Muscle of leg (tissue), 3 donors: ENCODE measurements at regions not wholly inside any gene's neighbourhood (a gene's known extent, or its start where the extent isn't known, plus 50 kb on each side); places are given as distances from the start of the nearest gene placed in this dataset.

Experiments
- DNase-seq: peaks from one replicate; pipeline ENCODE4 v3.0.0; 2013
- H3K27ac ChIP-seq: one replicate; pipeline ENCODE4 v1.5.1; 2013; ENCODE audit warnings: mild to moderate bottlenecking, low read length, control low read depth
- H3K27me3 ChIP-seq: one replicate; pipeline ENCODE4 v1.6.1; 2013; ENCODE audit warnings: low read length; ENCODE audit not compliant: control insufficient read depth, insufficient read depth
- H3K36me3 ChIP-seq: one replicate; pipeline ENCODE4 v1.6.1; 2013; ENCODE audit warnings: low read length; ENCODE audit not compliant: control insufficient read depth, insufficient read depth
- H3K4me1 ChIP-seq: one replicate; pipeline ENCODE4 v1.6.1; 2013; ENCODE audit warnings: low read length; ENCODE audit not compliant: control insufficient read depth, insufficient read depth
- H3K4me3 ChIP-seq: one replicate; pipeline ENCODE4 v1.5.1; 2013; ENCODE audit warnings: low read length, control low read depth
- H3K9me3 ChIP-seq: replicated peaks from 2 replicates; pipeline ENCODE4 v1.6.1; 2013; ENCODE audit warnings: low read depth, low read length; ENCODE audit not compliant: control insufficient read depth
- WGBS: methylation state at CpG from one replicate; pipeline ENCODE4 v1.1.5; 2013; ENCODE audit warnings: missing lambda C conversion rate; ENCODE audit not compliant: insufficient coverage; 5-methylcytosine and 5-hydroxymethylcytosine counted together

GRCh38 chr9:14442956-14443355 lies 129.0 kb upstream of the NFIB start:
- Histone ChIP-seq H3K27me3 (no peaks in the 10 kb centered on the region), H3K36me3 (no peaks in the 10 kb centered on the region), H3K27ac (no peak overlapping the region), H3K4me3 (no peak overlapping the region), H3K9me3 (peaks cover 6% of the 10 kb centered on the region), H3K4me1 (no peaks in the 10 kb centered on the region)
- 83% methylated on average over 1 of the region's 6 CpGs for WGBS
- DNase-seq: no peak

DNA sequence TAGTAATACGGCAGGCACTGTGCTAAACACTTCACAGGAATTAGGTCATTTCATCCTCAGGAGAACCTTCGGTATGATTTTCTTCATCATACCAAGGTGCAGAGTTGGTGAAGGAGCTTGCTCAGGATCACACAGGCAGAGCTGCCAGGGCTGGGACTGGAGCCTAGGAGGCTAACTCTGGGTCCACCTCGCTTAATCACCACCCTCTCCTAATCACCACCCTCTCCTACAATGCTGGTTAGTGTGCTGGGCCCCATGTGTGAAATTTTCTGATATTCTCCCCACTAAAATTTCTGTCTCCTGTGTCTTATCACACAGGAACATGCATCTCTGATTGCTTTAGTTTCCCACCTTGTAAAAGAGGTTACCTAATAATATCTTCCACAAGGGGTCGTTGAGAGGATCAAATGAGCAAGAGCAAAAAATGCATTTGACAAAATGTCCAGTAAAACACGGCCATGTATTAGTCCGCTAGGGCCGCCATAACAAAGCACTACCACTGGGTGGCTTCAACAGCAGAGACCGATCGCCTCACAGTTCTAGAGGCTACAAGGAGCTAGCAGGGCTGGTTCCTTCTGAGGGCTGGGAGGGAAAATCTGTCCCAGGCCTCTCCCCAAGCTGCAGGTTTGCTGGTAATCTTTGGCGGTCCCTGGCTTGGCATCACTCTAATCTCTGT lies 128.2 kb upstream of the NFIB start:
- peaks cover 6% of the 10 kb centered on the region for H3K4me1 ChIP-seq
- no peak overlapping the region for H3K27ac ChIP-seq
- peaks cover under 1% of the 10 kb centered on the region for H3K9me3 ChIP-seq
- no peak overlapping the region for H3K4me3 ChIP-seq
- 91% methylated on average over 7 of the region's 10 CpGs for WGBS
- H3K27me3 ChIP-seq: no peaks in the 10 kb centered on the region
- H3K36me3 ChIP-seq: no peaks in the 10 kb centered on the region
- DNase-seq: no peak

GRCh38 chr9:14441115-14441514 lies 127.2 kb upstream of the NFIB start:
- no peaks in the 10 kb centered on the region for H3K36me3 ChIP-seq
- peaks cover 7% of the 10 kb centered on the region for H3K4me1 ChIP-seq
- no peak overlapping the region for H3K4me3 ChIP-seq
- no peaks in the 10 kb centered on the region for H3K9me3 ChIP-seq
- H3K27me3 ChIP-seq: no peaks in the 10 kb centered on the region
- 20% methylated on average over 3 of the region's 8 CpGs for WGBS
- DNase-seq: no peak
- H3K27ac ChIP-seq: no peak overlapping the region

GRCh38 chr9:14440062-14440461 lies 126.1 kb upstream of the NFIB start:
- no peaks in the 10 kb centered on the region for H3K36me3 ChIP-seq
- H3K9me3 ChIP-seq: no peaks in the 10 kb centered on the region
- no peak overlapping the region for H3K4me3 ChIP-seq
- DNase-seq: no peak
- H3K27ac ChIP-seq: no peak overlapping the region
- peaks cover 9% of the 10 kb centered on the region for H3K4me1 ChIP-seq
- no peaks in the 10 kb centered on the region for H3K27me3 ChIP-seq
- no CpG with 5 or more reads among the region's 4 CpGs for WGBS

DNA sequence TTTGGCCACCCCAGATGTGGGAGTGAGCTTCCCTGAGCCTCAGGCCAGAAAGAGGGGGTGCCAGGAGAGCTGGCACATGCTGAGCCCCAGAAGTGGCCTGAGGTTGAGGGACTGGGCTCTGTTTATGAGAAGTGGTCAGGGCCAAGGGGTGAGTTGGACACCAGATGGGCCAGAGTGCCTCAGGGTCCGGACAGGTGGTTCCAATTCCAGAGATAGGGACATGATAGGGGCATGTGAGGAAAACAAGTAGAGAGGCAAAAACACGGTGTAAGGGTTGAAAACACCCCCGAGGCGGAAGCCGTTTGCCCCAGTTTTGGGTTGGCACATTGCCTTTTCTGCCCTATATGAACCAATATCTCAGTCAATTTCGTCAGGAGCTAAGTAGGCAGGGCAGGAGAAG lies 125.6 kb upstream of the NFIB start:
- Histone ChIP-seq H3K4me1 (peaks cover 11% of the 10 kb centered on the region), H3K9me3 (no peaks in the 10 kb centered on the region), H3K4me3 (no peak overlapping the region), H3K36me3 (no peaks in the 10 kb centered on the region), H3K27ac (no peak overlapping the region), H3K27me3 (no peaks in the 10 kb centered on the region)
- 100% methylated on average over 1 of the region's 6 CpGs for WGBS
- no peak for DNase-seq

GRCh38 chr9:14438232-14439021 lies 124.5 kb upstream of the NFIB start:
- peaks cover 12% of the 10 kb centered on the region for H3K4me1 ChIP-seq
- H3K9me3 ChIP-seq: no peaks in the 10 kb centered on the region
- H3K27ac ChIP-seq: no peak overlapping the region
- no peak overlapping the region for H3K4me3 ChIP-seq
- DNase-seq: no peak
- WGBS: 66% methylated on average over 8 of the region's 17 CpGs
- no peaks in the 10 kb centered on the region for H3K27me3 ChIP-seq
- H3K36me3 ChIP-seq: no peaks in the 10 kb centered on the region

DNA sequence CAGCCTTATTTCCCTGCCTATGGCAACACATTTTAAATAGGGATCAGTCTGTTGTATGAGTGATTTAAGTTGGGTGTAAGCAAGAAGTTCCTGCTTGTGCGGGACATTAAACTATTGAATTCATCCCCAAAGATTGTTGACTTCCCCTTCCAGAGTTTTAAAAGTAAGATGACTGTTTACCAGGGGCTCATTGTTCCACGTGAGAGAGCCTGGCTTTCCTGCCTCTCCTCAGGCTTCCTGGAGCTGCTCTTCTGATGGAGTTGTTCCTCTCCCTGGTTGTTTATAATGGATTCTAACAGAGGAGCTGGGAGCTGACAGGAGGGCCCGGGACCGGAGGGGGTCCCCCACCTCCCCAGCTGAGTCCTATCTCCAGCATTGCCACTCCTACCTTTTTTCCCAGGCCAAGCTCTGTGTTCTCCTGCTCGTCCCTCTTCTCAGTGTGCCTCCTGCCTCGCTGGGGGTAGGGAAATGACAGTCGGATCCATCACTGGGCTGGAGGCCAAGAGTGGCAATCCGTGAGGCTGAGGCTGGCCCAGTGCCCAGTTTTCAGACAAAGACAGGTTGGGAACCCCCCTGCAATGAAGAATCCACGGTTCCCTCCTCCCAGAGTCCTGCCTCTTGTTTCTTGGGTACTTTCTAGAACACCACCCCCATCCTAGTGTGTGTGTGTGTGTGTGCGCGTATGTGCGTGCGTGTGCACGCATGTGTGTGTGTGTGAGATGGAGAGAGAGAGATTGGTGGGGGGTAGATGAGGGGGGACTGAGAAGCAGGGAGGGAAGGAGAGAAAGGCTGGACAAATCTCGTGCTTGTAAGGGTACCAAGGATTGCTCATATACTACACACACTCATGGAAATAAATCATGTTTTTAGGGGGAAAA lies 123.7 kb upstream of the NFIB start:
- no CpG with 5 or more reads among the region's 15 CpGs for WGBS
- Histone ChIP-seq H3K4me3 (no peak overlapping the region), H3K36me3 (no peaks in the 10 kb centered on the region), H3K4me1 (peaks cover 13% of the 10 kb centered on the region), H3K27me3 (no peaks in the 10 kb centered on the region), H3K27ac (peak overlapping the region; percentile 39), H3K9me3 (no peaks in the 10 kb centered on the region)
- DNase-seq: no peak

- Histone ChIP-seq H3K4me3 (no peak overlapping the region), H3K9me3 (no peaks in the 10 kb centered on the region), H3K4me1 (peaks cover 13% of the 10 kb centered on the region), H3K27me3 (no peaks in the 10 kb centered on the region), H3K36me3 (no peaks in the 10 kb centered on the region), H3K27ac (no peak overlapping the region)
- no CpG with 5 or more reads among the region's 2 CpGs for WGBS
- no peak for DNase-seq
Observed at GRCh38 chr9:14435871-14436270, 121.9 kb upstream of the NFIB start.

GRCh38 chr9:14434971-14435718 lies 121.2 kb upstream of the NFIB start:
- Histone ChIP-seq H3K36me3 (no peaks in the 10 kb centered on the region), H3K4me1 (peaks cover 13% of the 10 kb centered on the region), H3K27me3 (no peaks in the 10 kb centered on the region), H3K4me3 (no peak overlapping the region), H3K9me3 (no peaks in the 10 kb centered on the region), H3K27ac (no peak overlapping the region)
- WGBS: 100% methylated on average over 1 of the region's 2 CpGs
- no peak for DNase-seq

DNA sequence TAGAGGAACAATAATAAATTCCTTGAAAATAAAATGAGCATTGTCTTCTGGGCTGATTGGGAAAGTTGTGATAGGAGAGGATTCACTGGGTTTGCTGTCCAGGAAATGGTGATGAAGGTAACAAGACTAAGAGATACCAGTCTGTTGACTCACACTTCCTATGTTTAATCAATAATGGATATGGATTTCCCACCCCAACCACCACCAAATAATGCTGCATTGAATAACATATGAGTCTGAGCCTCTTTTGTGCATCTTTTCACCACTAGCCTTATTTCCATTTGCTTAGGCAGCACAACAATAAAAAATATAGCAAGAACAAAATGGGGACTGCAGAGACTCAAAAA lies 120.2 kb upstream of the NFIB start:
- Histone ChIP-seq H3K4me3 (no peak overlapping the region), H3K27ac (no peak overlapping the region), H3K36me3 (no peaks in the 10 kb centered on the region), H3K9me3 (no peaks in the 10 kb centered on the region), H3K27me3 (no peaks in the 10 kb centered on the region), H3K4me1 (peaks cover 13% of the 10 kb centered on the region)
- DNase-seq: no peak
